Cardiac septum (tissue), 1 donor: ENCODE measurements at regions not wholly inside any gene's neighbourhood (a gene's known extent, or its start where the extent isn't known, plus 50 kb on each side); places are given as distances from the start of the nearest gene placed in this dataset. TPM values are rescaled to one million over a fixed set of nuclear protein-coding genes. Genes with fewer than 3 reads are reported as not detected.

Source experiments
- DNase-seq: peaks from one replicate; pipeline ENCODE4 v3.0.0-alpha.2; 2020; ENCODE audit warnings: low spot score
- intact Hi-C: fragments of 100-400 bp; cut with DNase I; formaldehyde crosslinking; loops from one replicate; pipeline ENCODE4 v1.14.0; 2022
- microRNA-seq: library from miRNA; unstranded; fragments of <30 nt; microRNA quantifications from one replicate; pipeline ENCODE4 v1.2.0, GENCODE V29; 2020
- donor health status: DM: no; HTN: no; CAD: no.

GRCh38 chr5:129392681-129393080, 67.4 kb upstream of the ADAMTS19 start:
- DNase-seq, result no peak
- intact Hi-C loops, result no loop called here

- DNase-seq, result no peak
- intact Hi-C loops, result no loop called here
These were observed 64.9 kb upstream of the ADAMTS19 start for GRCh38 chr5:129395247-129395646.

- DNase-seq, result no peak
- intact Hi-C loops, result no loop called here
These were observed 61.9 kb upstream of the ADAMTS19 start for GRCh38 chr5:129398026-129398678.

- DNase-seq, result no peak
- intact Hi-C loops, result no loop called here
These were observed 61.0 kb upstream of the ADAMTS19 start for GRCh38 chr5:129399069-129399468.

- intact Hi-C loops, result no loop called here
- no peak for DNase-seq
These were observed 59.6 kb upstream of the ADAMTS19 start for GRCh38 chr5:129400395-129400983.

GRCh38 chr5:129405222-129405621, 54.9 kb upstream of the ADAMTS19 start:
- intact Hi-C loops, result no loop called here
- DNase-seq, result no peak

GRCh38 chr5:129406440-129406839, 53.7 kb upstream of the ADAMTS19 start:
- DNase-seq, result no peak
- intact Hi-C loops, result no loop called here

Small RNAs in the stretch of these regions (microRNA-seq; reads per million reads assigned to microRNA genes)
- gene MIR4460, result not detected
